WTC11 (cell line): ENCODE measurements at regions not wholly inside any gene's neighbourhood (a gene's known extent, or its start where the extent isn't known, plus 50 kb on each side); places are given as distances from the start of the nearest gene placed in this dataset.

ENCODE experiments used
- ATAC-seq: fragments of 200-7000 bp; cut with Tn5 transposase; 2 replicates; pipeline ENCODE4 v1.10.0; 2021; ENCODE audit warnings: mild to moderate bottlenecking, moderate library complexity
- CTCF ChIA-PET: fragments of 300-600 bp; sonication (Branson Sonifier 250); formaldehyde crosslinking; loops from one replicate; lab custom pipeline; 2021; ENCODE audit warnings: antibody characterized with exemption; lab: Charles Lee
- POLR2A ChIA-PET: fragments of 350-600 bp; sonication (Branson Sonifier 250); formaldehyde crosslinking; loops from one replicate; lab custom pipeline; 2021; ENCODE audit warnings: antibody characterized with exemption; lab: Charles Lee
- DNase-seq: peaks from one replicate; pipeline ENCODE4 v3.0.0; 2021; ENCODE audit warnings: low spot score
- H3K27ac Mint-ChIP-seq: 2 replicates; pipeline ENCODE4 v1.8.0; 2021; ENCODE audit warnings: mixed read lengths
- H3K27me3 Mint-ChIP-seq: 2 replicates; pipeline ENCODE4 v1.8.0; 2021; ENCODE audit warnings: low read depth, mild to moderate bottlenecking, moderate library complexity, mixed read lengths
- H3K36me3 Mint-ChIP-seq: 2 replicates; pipeline ENCODE4 v1.8.0; 2021; ENCODE audit warnings: mixed read lengths
- H3K4me1 Mint-ChIP-seq: 2 replicates; pipeline ENCODE4 v1.8.0; 2022; ENCODE audit warnings: mixed read lengths
- H3K4me3 Mint-ChIP-seq: 2 replicates; pipeline ENCODE4 v1.8.0; 2021; ENCODE audit warnings: mild to moderate bottlenecking, moderate library complexity, mixed read lengths
- H3K9me3 Mint-ChIP-seq: 2 replicates; pipeline ENCODE4 v1.8.0; 2021; ENCODE audit warnings: mixed read lengths
- CREM ChIP-seq: sonication (generic); formaldehyde crosslinking; IDR thresholded peaks from 2 replicates; pipeline ENCODE4 v1.8.1; 2022; ENCODE audit warnings: mild to moderate bottlenecking, missing genetic modification reagents, moderate library complexity
- E2F5 ChIP-seq: sonication (generic); formaldehyde crosslinking; IDR thresholded peaks from 2 replicates; pipeline ENCODE4 v1.8.1; 2022; ENCODE audit warnings: mild to moderate bottlenecking, moderate library complexity, missing genetic modification reagents
- FOXP4 ChIP-seq: sonication (generic); formaldehyde crosslinking; IDR thresholded peaks from 2 replicates; pipeline ENCODE4 v1.8.0; 2022; ENCODE audit warnings: mild to moderate bottlenecking, missing genetic modification reagents
- GABPB1 ChIP-seq: sonication (generic); formaldehyde crosslinking; IDR thresholded peaks from 2 replicates; pipeline ENCODE4 v1.8.1; 2023; ENCODE audit warnings: mild to moderate bottlenecking, missing genetic modification reagents
- GRHL2 ChIP-seq: fragments of 250-450 bp; sonication (Bioruptor Pico); IDR thresholded peaks from 2 replicates; pipeline ENCODE4 v1.8.0; 2022; ENCODE audit warnings: mild to moderate bottlenecking, moderate library complexity; ENCODE audit not compliant: insufficient replicate concordance, severe bottlenecking
- MLX ChIP-seq: sonication (generic); formaldehyde crosslinking; IDR thresholded peaks from 2 replicates; pipeline ENCODE4 v1.8.1; 2023; ENCODE audit warnings: mild to moderate bottlenecking, missing genetic modification reagents, moderate library complexity
- MXD4 ChIP-seq: fragments of 250-450 bp; sonication (Bioruptor Pico); IDR thresholded peaks from 2 replicates; pipeline ENCODE4 v1.8.0; 2021; ENCODE audit warnings: mild to moderate bottlenecking, moderate library complexity, borderline replicate concordance
- MYBL2 ChIP-seq: sonication (generic); formaldehyde crosslinking; IDR thresholded peaks from 2 replicates; pipeline ENCODE4 v1.8.1; 2023; ENCODE audit warnings: mild to moderate bottlenecking, moderate library complexity, missing genetic modification reagents
- NFATC4 ChIP-seq: fragments of 250-450 bp; sonication (Bioruptor Pico); IDR thresholded peaks from 2 replicates; pipeline ENCODE4 v1.9.0; 2021; ENCODE audit warnings: mild to moderate bottlenecking
- NR3C1 ChIP-seq: sonication (generic); formaldehyde crosslinking; conservative IDR thresholded peaks from 2 replicates; pipeline ENCODE4 v1.8.1; 2023; ENCODE audit warnings: low read depth, mild to moderate bottlenecking, missing genetic modification reagents
- RELA ChIP-seq: sonication (generic); formaldehyde crosslinking; IDR thresholded peaks from 2 replicates; pipeline ENCODE4 v1.8.1; 2022; ENCODE audit warnings: missing genetic modification reagents, mild to moderate bottlenecking, borderline replicate concordance
- SMAD3 ChIP-seq: sonication (generic); formaldehyde crosslinking; IDR thresholded peaks from 2 replicates; pipeline ENCODE4 v1.8.0; 2022; ENCODE audit warnings: missing genetic modification reagents, mild to moderate bottlenecking, borderline replicate concordance
- ZBTB21 ChIP-seq: sonication (generic); formaldehyde crosslinking; IDR thresholded peaks from 2 replicates; pipeline ENCODE4 v1.8.1; 2023; ENCODE audit warnings: mild to moderate bottlenecking, missing genetic modification reagents, borderline replicate concordance
- ZNF219 ChIP-seq: sonication (generic); formaldehyde crosslinking; IDR thresholded peaks from 2 replicates; pipeline ENCODE4 v1.8.0; 2023; ENCODE audit warnings: missing genetic modification reagents, mild to moderate bottlenecking, borderline replicate concordance
- ZNF263 ChIP-seq: sonication (generic); formaldehyde crosslinking; IDR thresholded peaks from 2 replicates; pipeline ENCODE4 v1.8.1; 2022; ENCODE audit warnings: low read depth, mild to moderate bottlenecking, moderate library complexity, missing genetic modification reagents
- ZNF416 ChIP-seq: fragments of 250-450 bp; sonication (Bioruptor Pico); IDR thresholded peaks from 2 replicates; pipeline ENCODE4 v1.9.0; 2021; ENCODE audit warnings: mild to moderate bottlenecking, inconsistent platforms
- ZNF423 ChIP-seq: fragments of 250-450 bp; sonication (Bioruptor Pico); IDR thresholded peaks from 2 replicates; pipeline ENCODE4 v2.1.2; 2022; ENCODE audit warnings: mild to moderate bottlenecking, moderate library complexity
- TF ChIP-seq, protein P1 (sequence below): sonication (generic); formaldehyde crosslinking; IDR thresholded peaks from 2 replicates; pipeline ENCODE4 v1.8.0; 2022; ENCODE audit warnings: missing genetic modification reagents
- TF ChIP-seq, protein P2 (sequence below): sonication (generic); formaldehyde crosslinking; IDR thresholded peaks from 2 replicates; pipeline ENCODE4 v1.8.0; 2022; ENCODE audit warnings: mild to moderate bottlenecking, missing genetic modification reagents
- TF ChIP-seq, protein P3 (sequence below): fragments of 250-450 bp; sonication (Bioruptor Pico); IDR thresholded peaks from 2 replicates; pipeline ENCODE4 v1.9.0; 2021; ENCODE audit warnings: mild to moderate bottlenecking, borderline replicate concordance
- TF ChIP-seq, protein P4 (sequence below): fragments of 250-450 bp; sonication (Bioruptor Pico); IDR thresholded peaks from 2 replicates; pipeline ENCODE4 v1.9.0; 2021; ENCODE audit warnings: mild to moderate bottlenecking

- no peak for DNase-seq
- Mint-ChIP-seq H3K27ac (no peak overlapping the region), H3K27me3 (no peaks in the 10 kb centered on the region), H3K4me1 (peaks cover 28% of the 10 kb centered on the region), H3K9me3 (no peaks in the 10 kb centered on the region), H3K36me3 (no peaks in the 10 kb centered on the region), H3K4me3 (no peak overlapping the region)
- CTCF ChIA-PET: no interaction called here
- no peak for ATAC-seq
- POLR2A ChIA-PET: no interaction called here
- TF ChIP-seq, protein P1, sequence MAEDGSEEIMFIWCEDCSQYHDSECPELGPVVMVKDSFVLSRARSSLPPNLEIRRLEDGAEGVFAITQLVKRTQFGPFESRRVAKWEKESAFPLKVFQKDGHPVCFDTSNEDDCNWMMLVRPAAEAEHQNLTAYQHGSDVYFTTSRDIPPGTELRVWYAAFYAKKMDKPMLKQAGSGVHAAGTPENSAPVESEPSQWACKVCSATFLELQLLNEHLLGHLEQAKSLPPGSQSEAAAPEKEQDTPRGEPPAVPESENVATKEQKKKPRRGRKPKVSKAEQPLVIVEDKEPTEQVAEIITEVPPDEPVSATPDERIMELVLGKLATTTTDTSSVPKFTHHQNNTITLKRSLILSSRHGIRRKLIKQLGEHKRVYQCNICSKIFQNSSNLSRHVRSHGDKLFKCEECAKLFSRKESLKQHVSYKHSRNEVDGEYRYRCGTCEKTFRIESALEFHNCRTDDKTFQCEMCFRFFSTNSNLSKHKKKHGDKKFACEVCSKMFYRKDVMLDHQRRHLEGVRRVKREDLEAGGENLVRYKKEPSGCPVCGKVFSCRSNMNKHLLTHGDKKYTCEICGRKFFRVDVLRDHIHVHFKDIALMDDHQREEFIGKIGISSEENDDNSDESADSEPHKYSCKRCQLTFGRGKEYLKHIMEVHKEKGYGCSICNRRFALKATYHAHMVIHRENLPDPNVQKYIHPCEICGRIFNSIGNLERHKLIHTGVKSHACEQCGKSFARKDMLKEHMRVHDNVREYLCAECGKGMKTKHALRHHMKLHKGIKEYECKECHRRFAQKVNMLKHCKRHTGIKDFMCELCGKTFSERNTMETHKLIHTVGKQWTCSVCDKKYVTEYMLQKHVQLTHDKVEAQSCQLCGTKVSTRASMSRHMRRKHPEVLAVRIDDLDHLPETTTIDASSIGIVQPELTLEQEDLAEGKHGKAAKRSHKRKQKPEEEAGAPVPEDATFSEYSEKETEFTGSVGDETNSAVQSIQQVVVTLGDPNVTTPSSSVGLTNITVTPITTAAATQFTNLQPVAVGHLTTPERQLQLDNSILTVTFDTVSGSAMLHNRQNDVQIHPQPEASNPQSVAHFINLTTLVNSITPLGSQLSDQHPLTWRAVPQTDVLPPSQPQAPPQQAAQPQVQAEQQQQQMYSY (CRISPR knock-in tag): no peak
- TF ChIP-seq ZNF416 (CRISPR knock-in tag) (no peak), ZBTB21 (CRISPR knock-in tag) (no peak), E2F5 (CRISPR knock-in tag) (no peak), ZNF219 (no peak)
These were observed 59.4 kb upstream of the PITX2 start for GRCh38 chr4:110682311-110682710.

DNA sequence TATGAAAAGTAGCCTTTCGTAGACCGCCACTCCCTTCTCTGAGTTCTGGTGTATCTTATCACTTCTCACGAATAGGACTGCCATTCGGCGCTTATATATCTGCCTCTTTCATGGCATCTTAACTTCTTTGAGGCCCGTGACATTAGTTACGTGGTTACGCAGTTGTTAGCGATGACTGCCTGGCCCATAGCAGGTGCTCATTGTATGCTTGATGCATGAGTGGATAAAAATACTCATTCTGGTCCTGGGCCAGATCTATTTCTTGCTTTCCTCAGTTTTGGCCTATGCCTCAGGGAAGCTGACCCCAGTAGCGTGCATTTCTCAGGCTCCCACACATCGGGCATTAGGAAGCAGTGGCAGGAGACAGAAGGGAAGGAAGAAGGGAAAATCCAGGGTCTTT lies 60.7 kb upstream of the PITX2 start:
- DNase-seq (no peak), ATAC-seq (no peak)
- CTCF ChIA-PET: no interaction called here
- Mint-ChIP-seq H3K27ac (no peak overlapping the region; the same call in 1 of the 2 replicates), H3K4me3 (no peak overlapping the region), H3K36me3 (no peaks in the 10 kb centered on the region), H3K9me3 (no peaks in the 10 kb centered on the region), H3K27me3 (no peaks in the 10 kb centered on the region), H3K4me1 (peaks cover 28% of the 10 kb centered on the region)
- POLR2A ChIA-PET: no interaction called here
- TF ChIP-seq GRHL2 (CRISPR knock-in tag) (no peak), GABPB1 (CRISPR knock-in tag) (no peak), MLX (CRISPR knock-in tag) (no peak), MXD4 (CRISPR knock-in tag) (no peak), RELA (CRISPR knock-in tag) (no peak), NR3C1 (CRISPR knock-in tag) (no peak), FOXP4 (no peak), ZNF263 (CRISPR knock-in tag) (no peak), NFATC4 (CRISPR knock-in tag) (no peak), SMAD3 (no peak), ZNF423 (CRISPR knock-in tag) (no peak), ZNF219 (no peak), CREM (no peak), MYBL2 (CRISPR knock-in tag) (no peak)
- TF ChIP-seq, protein P2, sequence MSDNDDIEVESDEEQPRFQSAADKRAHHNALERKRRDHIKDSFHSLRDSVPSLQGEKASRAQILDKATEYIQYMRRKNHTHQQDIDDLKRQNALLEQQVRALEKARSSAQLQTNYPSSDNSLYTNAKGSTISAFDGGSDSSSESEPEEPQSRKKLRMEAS: no peak
- TF ChIP-seq, protein P3, sequence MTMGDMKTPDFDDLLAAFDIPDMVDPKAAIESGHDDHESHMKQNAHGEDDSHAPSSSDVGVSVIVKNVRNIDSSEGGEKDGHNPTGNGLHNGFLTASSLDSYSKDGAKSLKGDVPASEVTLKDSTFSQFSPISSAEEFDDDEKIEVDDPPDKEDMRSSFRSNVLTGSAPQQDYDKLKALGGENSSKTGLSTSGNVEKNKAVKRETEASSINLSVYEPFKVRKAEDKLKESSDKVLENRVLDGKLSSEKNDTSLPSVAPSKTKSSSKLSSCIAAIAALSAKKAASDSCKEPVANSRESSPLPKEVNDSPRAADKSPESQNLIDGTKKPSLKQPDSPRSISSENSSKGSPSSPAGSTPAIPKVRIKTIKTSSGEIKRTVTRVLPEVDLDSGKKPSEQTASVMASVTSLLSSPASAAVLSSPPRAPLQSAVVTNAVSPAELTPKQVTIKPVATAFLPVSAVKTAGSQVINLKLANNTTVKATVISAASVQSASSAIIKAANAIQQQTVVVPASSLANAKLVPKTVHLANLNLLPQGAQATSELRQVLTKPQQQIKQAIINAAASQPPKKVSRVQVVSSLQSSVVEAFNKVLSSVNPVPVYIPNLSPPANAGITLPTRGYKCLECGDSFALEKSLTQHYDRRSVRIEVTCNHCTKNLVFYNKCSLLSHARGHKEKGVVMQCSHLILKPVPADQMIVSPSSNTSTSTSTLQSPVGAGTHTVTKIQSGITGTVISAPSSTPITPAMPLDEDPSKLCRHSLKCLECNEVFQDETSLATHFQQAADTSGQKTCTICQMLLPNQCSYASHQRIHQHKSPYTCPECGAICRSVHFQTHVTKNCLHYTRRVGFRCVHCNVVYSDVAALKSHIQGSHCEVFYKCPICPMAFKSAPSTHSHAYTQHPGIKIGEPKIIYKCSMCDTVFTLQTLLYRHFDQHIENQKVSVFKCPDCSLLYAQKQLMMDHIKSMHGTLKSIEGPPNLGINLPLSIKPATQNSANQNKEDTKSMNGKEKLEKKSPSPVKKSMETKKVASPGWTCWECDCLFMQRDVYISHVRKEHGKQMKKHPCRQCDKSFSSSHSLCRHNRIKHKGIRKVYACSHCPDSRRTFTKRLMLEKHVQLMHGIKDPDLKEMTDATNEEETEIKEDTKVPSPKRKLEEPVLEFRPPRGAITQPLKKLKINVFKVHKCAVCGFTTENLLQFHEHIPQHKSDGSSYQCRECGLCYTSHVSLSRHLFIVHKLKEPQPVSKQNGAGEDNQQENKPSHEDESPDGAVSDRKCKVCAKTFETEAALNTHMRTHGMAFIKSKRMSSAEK (CRISPR knock-in tag): no peak
- TF ChIP-seq, protein P4, sequence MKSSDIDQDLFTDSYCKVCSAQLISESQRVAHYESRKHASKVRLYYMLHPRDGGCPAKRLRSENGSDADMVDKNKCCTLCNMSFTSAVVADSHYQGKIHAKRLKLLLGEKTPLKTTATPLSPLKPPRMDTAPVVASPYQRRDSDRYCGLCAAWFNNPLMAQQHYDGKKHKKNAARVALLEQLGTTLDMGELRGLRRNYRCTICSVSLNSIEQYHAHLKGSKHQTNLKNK (CRISPR knock-in tag): no peak
